ENCODE measurements at regions not wholly inside any gene's neighbourhood (a gene's known extent, or its start where the extent isn't known, plus 50 kb on each side); places are given as distances from the start of the nearest gene placed in this dataset.

DNA sequence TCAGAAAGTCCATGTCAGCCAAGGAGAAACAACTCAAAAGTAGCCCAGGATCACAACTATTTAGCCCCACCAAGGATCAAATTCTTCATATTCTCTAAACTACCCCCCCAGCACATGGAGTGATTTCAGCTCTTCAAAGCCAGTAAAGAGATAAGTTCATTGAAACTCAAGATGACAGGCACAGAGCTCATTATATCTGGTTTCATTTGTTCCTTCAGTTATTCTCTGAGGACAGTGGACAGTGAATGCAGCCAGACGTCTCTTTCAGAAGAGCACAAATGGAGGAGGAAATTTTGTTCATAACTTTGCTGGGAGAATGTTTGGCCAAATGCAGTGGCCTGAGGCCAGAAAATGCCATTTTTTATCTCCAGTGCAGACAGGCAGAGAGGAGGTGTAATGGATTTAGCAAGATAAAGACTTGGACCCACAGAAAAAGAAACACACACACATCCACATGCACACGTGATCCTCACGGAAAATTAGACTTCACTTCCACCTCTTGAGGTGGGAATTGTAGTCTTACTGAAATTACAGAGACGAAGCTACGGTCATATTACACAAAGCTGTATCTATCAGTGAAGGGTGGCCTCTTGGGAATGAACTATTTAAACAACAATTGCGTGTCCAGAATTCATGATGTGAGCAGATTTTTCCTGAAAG, 64.6 kb downstream of the HES1 start:
- Histone ChIP-seq H3K27me3 (no peaks in the 10 kb centered on the region), H3K9me3 (no peaks in the 10 kb centered on the region), H3K36me3 (no peaks in the 10 kb centered on the region), H3K4me3 (no peak overlapping the region), H3K4me1 (peaks cover 12% of the 10 kb centered on the region), H3K27ac (no peak overlapping the region)
- TF ChIP-seq CTCF (IDR thresholded peaks at IDR 0.05): no peak
- no peak for TF ChIP-seq POLR2AphosphoS5 (IDR thresholded peaks at IDR 0.05; ENCODE audit: insufficient read depth in 1 of 2, low read depth in 1 of 2)
- no peak for TF ChIP-seq POLR2A (IDR thresholded peaks at IDR 0.05)
- intact Hi-C loops (cut with DNase I): no loop called here
- no peak for DNase-seq (ENCODE audit: extremely low spot score in 2 of 2)

DNA sequence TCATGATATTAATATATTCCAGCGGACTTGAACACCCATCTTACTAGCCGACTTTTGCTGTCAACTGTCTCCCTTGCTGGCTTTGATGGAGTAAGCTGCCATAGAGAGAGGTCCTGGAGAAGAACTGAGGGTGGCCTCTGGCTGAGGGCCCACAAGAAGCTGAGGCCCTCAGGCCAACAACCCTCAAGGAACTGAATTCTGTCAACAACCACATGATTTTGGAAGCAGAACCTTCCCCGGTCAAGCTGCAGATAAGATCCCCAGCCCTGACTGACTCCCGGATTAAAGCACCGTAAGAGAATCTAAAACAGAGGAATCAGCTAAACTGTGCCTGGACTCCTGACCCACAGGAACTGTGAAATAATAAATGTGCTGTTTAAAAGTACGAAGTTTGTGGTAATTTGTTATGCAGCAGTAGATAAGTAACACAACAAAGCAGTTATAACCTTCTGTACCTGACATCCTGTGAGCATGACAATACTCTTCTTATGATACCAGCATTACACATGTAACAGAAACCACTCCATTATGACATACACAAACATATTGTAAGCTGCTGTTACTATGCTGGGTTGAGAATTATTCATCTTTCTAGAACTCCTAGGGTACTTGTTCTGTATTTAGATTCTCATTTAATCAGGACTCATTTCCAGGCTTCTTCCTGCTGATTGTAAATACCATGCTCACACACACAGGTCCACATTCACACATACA, 66.2 kb downstream of the HES1 start:
- Histone ChIP-seq H3K4me1 (peaks cover 21% of the 10 kb centered on the region), H3K27ac (no peak overlapping the region), H3K9me3 (no peaks in the 10 kb centered on the region), H3K36me3 (no peaks in the 10 kb centered on the region), H3K4me3 (no peak overlapping the region), H3K27me3 (no peaks in the 10 kb centered on the region)
- intact Hi-C loops (cut with DNase I): no loop called here
- TF ChIP-seq POLR2A (IDR thresholded peaks at IDR 0.05) (no peak), POLR2AphosphoS5 (IDR thresholded peaks at IDR 0.05; ENCODE audit: insufficient read depth in 1 of 2, low read depth in 1 of 2) (no peak), CTCF (IDR thresholded peaks at IDR 0.05) (no peak)
- DNase-seq (ENCODE audit: extremely low spot score in 2 of 2): no peak

DNA sequence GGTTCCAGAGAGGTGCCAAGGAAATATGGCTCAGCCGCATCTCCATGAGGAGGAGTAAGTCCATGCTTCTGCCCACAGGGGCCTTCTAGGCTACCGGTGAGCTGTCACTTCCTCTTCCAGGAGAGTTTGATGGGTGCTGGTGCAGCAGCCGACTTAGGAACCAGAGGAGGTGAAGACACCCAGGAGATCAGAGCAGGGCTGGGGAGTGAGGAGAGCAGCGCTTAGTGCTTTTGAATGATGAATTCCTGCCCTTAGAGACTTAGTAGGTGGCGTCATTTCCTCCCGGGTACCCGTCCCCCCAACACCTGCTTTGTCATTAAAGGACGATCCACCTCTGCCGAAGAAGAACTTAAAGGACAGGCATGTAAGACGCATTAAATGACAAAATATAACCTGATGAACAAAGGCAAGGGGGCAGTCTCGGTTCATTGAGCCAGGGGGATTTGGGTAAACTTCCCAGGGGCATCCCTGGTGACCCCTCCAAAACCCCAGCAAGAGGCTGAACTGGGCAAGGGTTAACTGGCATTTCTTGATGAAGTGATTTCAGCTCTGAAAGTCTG, 67.6 kb downstream of the HES1 start:
- Histone ChIP-seq H3K27me3 (no peaks in the 10 kb centered on the region), H3K4me1 (peaks cover 21% of the 10 kb centered on the region), H3K4me3 (peak overlapping the region; percentile 13 to 36), H3K9me3 (no peaks in the 10 kb centered on the region), H3K36me3 (no peaks in the 10 kb centered on the region), H3K27ac (peak overlapping the region; percentile 17)
- intact Hi-C loops (cut with DNase I): no loop called here
- TF ChIP-seq CTCF (IDR thresholded peaks at IDR 0.05) (no peak), POLR2AphosphoS5 (IDR thresholded peaks at IDR 0.05; ENCODE audit: insufficient read depth in 1 of 2, low read depth in 1 of 2) (no peak), POLR2A (IDR thresholded peaks at IDR 0.05) (no peak)
- no peak for DNase-seq (ENCODE audit: extremely low spot score in 2 of 2)

- no peaks in the 10 kb centered on the region for H3K9me3 ChIP-seq
- DNase-seq (ENCODE audit: extremely low spot score in 2 of 2): no peak
- H3K27me3 ChIP-seq: no peaks in the 10 kb centered on the region
- peaks cover 21% of the 10 kb centered on the region for H3K4me1 ChIP-seq
- no peak for TF ChIP-seq POLR2AphosphoS5 (IDR thresholded peaks at IDR 0.05; ENCODE audit: insufficient read depth in 1 of 2, low read depth in 1 of 2)
- TF ChIP-seq POLR2A (IDR thresholded peaks at IDR 0.05): no peak
- no peak for TF ChIP-seq CTCF (IDR thresholded peaks at IDR 0.05)
- H3K4me3 ChIP-seq: peak overlapping the region; percentile 13 to 36
- no peaks in the 10 kb centered on the region for H3K36me3 ChIP-seq
- intact Hi-C loops (cut with DNase I): no loop called here
- H3K27ac ChIP-seq: peak overlapping the region; percentile 17
These were observed 68.4 kb downstream of the HES1 start for GRCh38 chr3:194204042-194204987.

Measured in vagina (tissue), 2 donors.